HepG2 (cell line): ENCODE measurements at regions not wholly inside any gene's neighbourhood (a gene's known extent, or its start where the extent isn't known, plus 50 kb on each side); places are given as distances from the start of the nearest gene placed in this dataset.
A peak's percentile ranks its signal among the peaks of the same experiment; 100 is the strongest.

Experiments used
- ATAC-seq: fragments of 200-7000 bp; cut with Tn5 transposase; 3 replicates; pipeline ENCODE4 v1.9.1; 2020; ENCODE audit warnings: mild to moderate bottlenecking, moderate library complexity
- BruUV-seq: library from RNA; stranded (reverse); fragments of 400-500 nt; replicated peaks from 2 replicates; lab custom pipeline; 2021; lab: Mats Ljungman, UMichigan
- CTCF ChIA-PET: fragments of 300-600 bp; formaldehyde crosslinking; extraction: SDS; loops from one replicate; lab custom pipeline; 2021; ENCODE audit warnings: low total read pairs, inconsistent platforms, low intra/inter-chr PET ratio; lab: Yijun Ruan, JAX
- POLR2A ChIA-PET: fragments of 350-600 bp; sonication (Branson Sonifier 250); formaldehyde crosslinking; loops from one replicate; lab custom pipeline; 2020; ENCODE audit warnings: antibody characterized with exemption, inconsistent platforms; lab: Yijun Ruan, JAX
- DNase-seq: peaks from one replicate; pipeline ENCODE4 v3.0.0-alpha.2; 2015; ENCODE audit warnings: low spot score
- FAIRE-seq: peaks from 3 replicates; lab custom pipeline; 2011; peaks lifted over from hg19 to GRCh38; lab: Jason Lieb, UNC
- H2AFZ ChIP-seq: one replicate; pipeline ENCODE4 v1.6.1; 2011; ENCODE audit warnings: low read length, inconsistent platforms
- H3K27ac ChIP-seq: fragments of 300-600 bp; 3 replicates; pipeline ENCODE4 v1.8.0; 2011; ENCODE audit warnings: mixed run types, mild to moderate bottlenecking, mixed read lengths, low read length, inconsistent platforms; ENCODE audit not compliant: insufficient read depth; ENCODE audit errors: extremely low read length
- H3K27me3 ChIP-seq, 2 experiments: fragments of 200-600 bp in 1 of 2; 2 replicates in 1 of 2; 3 replicates in 1 of 2; pipeline versions ENCODE4 v1.6.0 to v1.8.0; 2011; ENCODE audit warnings: low read length in 2 of 2, mild to moderate bottlenecking in 2 of 2, moderate library complexity in 2 of 2, inconsistent platforms in 1 of 2; ENCODE audit not compliant: insufficient read depth in 2 of 2, control insufficient read depth in 1 of 2
- H3K36me3 ChIP-seq, 2 experiments: fragments of 200-600 bp in 1 of 2; replicated peaks in 1 of 2; 2 replicates in 1 of 2; 3 replicates in 1 of 2; pipeline versions ENCODE4 v1.5.1 to v1.8.0; 2011; ENCODE audit warnings: low read length in 2 of 2, inconsistent platforms in 1 of 2; ENCODE audit not compliant: insufficient read depth in 2 of 2, control insufficient read depth in 1 of 2
- H3K4me1 ChIP-seq: 2 replicates; pipeline ENCODE4 v1.5.1; 2012; ENCODE audit warnings: low read length, inconsistent platforms; ENCODE audit not compliant: insufficient read depth
- H3K4me2 ChIP-seq: 2 replicates; pipeline ENCODE4 v1.6.0; 2011; ENCODE audit warnings: low read depth, low read length, inconsistent platforms
- H3K4me3 ChIP-seq, 3 experiments: fragments of 200-600 bp in 1 of 3; sonication (generic), shearing (Covaris generic) in 1 of 3; replicated peaks in 1 of 3; 2 replicates each; pipeline ENCODE4 v1.5.1; 2011 to 2016; ENCODE audit warnings: low read length in 3 of 3, inconsistent platforms in 2 of 3, low read depth in 2 of 3, mild to moderate bottlenecking in 2 of 3, control low read depth in 1 of 3, mixed read lengths in 1 of 3; ENCODE audit not compliant: insufficient read depth in 1 of 3
- H3K79me2 ChIP-seq: one replicate; pipeline ENCODE4 v1.6.1; 2011; ENCODE audit warnings: low read length, inconsistent platforms; ENCODE audit not compliant: insufficient read depth
- H3K9ac ChIP-seq: 2 replicates; pipeline ENCODE4 v1.6.0; 2011; ENCODE audit warnings: mild to moderate bottlenecking, low read depth, low read length, inconsistent platforms; ENCODE audit not compliant: insufficient read depth
- H3K9me3 ChIP-seq: 2 replicates; pipeline ENCODE4 v1.5.1; 2012; ENCODE audit warnings: mild to moderate bottlenecking, low read length
- H4K20me1 ChIP-seq: 2 replicates; pipeline ENCODE4 v1.6.0; 2011; ENCODE audit warnings: inconsistent platforms, mild to moderate bottlenecking, low read length, moderate library complexity; ENCODE audit not compliant: insufficient read depth
- CEBPB ChIP-seq: IDR thresholded peaks from 2 replicates; pipeline ENCODE4 v1.6.1; 2011; ENCODE audit warnings: low read depth, low read length, improper control_type of control experiment, borderline replicate concordance
- LCORL ChIP-seq, 2 experiments: fragments of 450-650 bp in 1 of 2; sonication (generic) in 1 of 2; formaldehyde crosslinking in 1 of 2; IDR thresholded peaks; 2 replicates each; pipeline versions ENCODE4 v1.5.0 to v1.6.1; 2017 to 2020; ENCODE audit warnings: antibody characterized with exemption in 1 of 2, missing genetic modification reagents in 1 of 2
- RBAK ChIP-seq: sonication (generic); formaldehyde crosslinking; IDR thresholded peaks from 2 replicates; pipeline ENCODE4 v1.5.1; 2020; ENCODE audit warnings: mild to moderate bottlenecking, missing genetic modification reagents
- ZNF382 ChIP-seq: sonication (generic); formaldehyde crosslinking; IDR thresholded peaks from 2 replicates; pipeline ENCODE4 v1.5.0; 2020; ENCODE audit warnings: missing genetic modification reagents, mild to moderate bottlenecking, borderline replicate concordance
- WGBS: methylation state at CpG from one replicate; pipeline ENCODE4 v1.1.6; 2017; ENCODE audit warnings: low lambda C conversion rate; 5-methylcytosine and 5-hydroxymethylcytosine counted together
- in situ Hi-C: cut with HindIII; loops from 2 replicates; pipeline ENCODE4 v1.10.0; 2017; ENCODE audit warnings: low pct_unique_long_range_greater_than_20kb; ENCODE audit not compliant: extremely low pct_ligation_motif_present
- intact Hi-C: fragments of 100-400 bp; cut with micrococcal nuclease; formaldehyde crosslinking; loops from one replicate; pipeline ENCODE4 v1.10.0; 2022; ENCODE audit not compliant: unreplicated experiment

- no peak for DNase-seq
- H3K4me1 ChIP-seq: peaks cover 10% of the 10 kb centered on the region
- no peaks in the 10 kb centered on the region for H4K20me1 ChIP-seq
- FAIRE-seq: no peak
- no peak overlapping the region for H3K9ac ChIP-seq
- in situ Hi-C loops: no loop called here
- no peak overlapping the region for H3K4me2 ChIP-seq
- H3K27ac ChIP-seq: no peak overlapping the region
- CTCF ChIA-PET: no interaction called here
- H3K9me3 ChIP-seq: no peaks in the 10 kb centered on the region
- no peaks in the 10 kb centered on the region for H3K79me2 ChIP-seq
- no peak overlapping the region for H3K4me3 ChIP-seq
- no peak for TF ChIP-seq RBAK (CRISPR knock-in tag)
- TF ChIP-seq ZNF382 (CRISPR knock-in tag): no peak
- peak; percentile 47; the same call in 1 of the 2 replicates for TF ChIP-seq CEBPB
- TF ChIP-seq, all 625 proteins: peak for 1
- Histone ChIP-seq H3K27me3 (no peaks in the 10 kb centered on the region), H3K36me3 (no peaks in the 10 kb centered on the region), H2AFZ (no peak overlapping the region)
- intact Hi-C loops: no loop called here
- WGBS: 4% methylated on average over 2 of the region's 2 CpGs
- ATAC-seq: no peak
- POLR2A ChIA-PET: no interaction called here
- no TSS peak for BruUV-seq
These were observed 420.6 kb downstream of the MED10 start for GRCh38 chr5:5957737-5958136.

GRCh38 chr5:5954275-5954598 lies 424.1 kb downstream of the MED10 start:
- in situ Hi-C loops: no loop called here
- no peak overlapping the region for H3K4me3 ChIP-seq
- CTCF ChIA-PET: no interaction called here

More at GRCh38 chr5:5954275-5954598, 424.1 kb downstream of the MED10 start:
- Histone ChIP-seq H3K79me2 (no peaks in the 10 kb centered on the region), H3K9ac (no peak overlapping the region), H3K36me3 (no peaks in the 10 kb centered on the region), H2AFZ (no peak overlapping the region), H3K9me3 (no peaks in the 10 kb centered on the region), H4K20me1 (no peaks in the 10 kb centered on the region), H3K27me3 (no peaks in the 10 kb centered on the region), H3K4me1 (peaks cover 10% of the 10 kb centered on the region), H3K4me2 (no peak overlapping the region), H3K27ac (no peak overlapping the region)
- ATAC-seq: no peak
- no peak for FAIRE-seq
- WGBS: 53% methylated on average over 9 of the region's 9 CpGs
- TF ChIP-seq LCORL (IDR thresholded peaks at IDR 0.05) (no peak), LCORL (CRISPR knock-in tag; IDR thresholded peaks at IDR 0.05) (no peak)
- intact Hi-C loops: no loop called here
- DNase-seq: no peak
- POLR2A ChIA-PET: no interaction called here
- BruUV-seq: no TSS peak
